MM.1S (cell line): ENCODE measurements at regions not wholly inside any gene's neighbourhood (a gene's known extent, or its start where the extent isn't known, plus 50 kb on each side); places are given as distances from the start of the nearest gene placed in this dataset.

Experiments used
- DNase-seq: peaks from one replicate; pipeline ENCODE4 v3.0.0-alpha.2; 2015
- H2AFZ ChIP-seq: fragments of 300-600 bp; sonication (generic); 2 replicates; pipeline ENCODE4 v1.6.0; 2016; ENCODE audit warnings: antibody characterized with exemption, low read length
- H3F3A ChIP-seq: fragments of 300-600 bp; sonication (generic); 2 replicates; pipeline ENCODE4 v1.6.1; 2016; ENCODE audit warnings: mild to moderate bottlenecking, antibody characterized with exemption, low read length, moderate library complexity, mixed read lengths; ENCODE audit not compliant: insufficient read depth
- H3K27ac ChIP-seq: fragments of 300-600 bp; sonication (generic); 2 replicates; pipeline ENCODE4 v1.5.1; 2016; ENCODE audit warnings: mild to moderate bottlenecking, low read length
- H3K27me3 ChIP-seq: fragments of 300-600 bp; sonication (generic); replicated peaks from 2 replicates; pipeline ENCODE4 v1.6.0; 2016; ENCODE audit warnings: low read length; ENCODE audit not compliant: insufficient read depth
- H3K36me3 ChIP-seq: fragments of 300-600 bp; sonication (generic); replicated peaks from 2 replicates; pipeline ENCODE4 v1.6.1; 2016; ENCODE audit warnings: mild to moderate bottlenecking, low read length, mixed read lengths; ENCODE audit not compliant: insufficient read depth
- H3K4me1 ChIP-seq: fragments of 300-600 bp; sonication (generic); 2 replicates; pipeline ENCODE4 v1.6.1; 2016; ENCODE audit warnings: low read length, mixed read lengths
- H3K4me2 ChIP-seq: fragments of 300-600 bp; sonication (generic); 2 replicates; pipeline ENCODE4 v1.6.0; 2016; ENCODE audit warnings: low read depth, low read length
- H3K4me3 ChIP-seq: fragments of 300-600 bp; sonication (generic); 2 replicates; pipeline ENCODE4 v1.5.1; 2016; ENCODE audit warnings: low read length, mixed read lengths
- H3K79me2 ChIP-seq: fragments of 300-600 bp; sonication (generic); 2 replicates; pipeline ENCODE4 v1.6.1; 2016; ENCODE audit warnings: mixed run types, low read length, mixed read lengths
- H3K9ac ChIP-seq: fragments of 300-600 bp; sonication (generic); 2 replicates; pipeline ENCODE4 v1.6.1; 2016; ENCODE audit warnings: low read length, mixed read lengths
- H3K9me2 ChIP-seq: fragments of 300-600 bp; sonication (generic); replicated peaks from 2 replicates; pipeline ENCODE4 v1.6.1; 2016; ENCODE audit warnings: mild to moderate bottlenecking, low read length, mixed read lengths; ENCODE audit not compliant: insufficient read depth
- H3K9me3 ChIP-seq: fragments of 300-600 bp; sonication (generic); replicated peaks from 2 replicates; pipeline ENCODE4 v1.6.1; 2016; ENCODE audit warnings: mild to moderate bottlenecking, low read length, mixed read lengths; ENCODE audit not compliant: insufficient read depth
- H4K20me1 ChIP-seq: fragments of 300-600 bp; sonication (generic); 2 replicates; pipeline ENCODE4 v1.6.1; 2016; ENCODE audit warnings: mild to moderate bottlenecking, low read length, moderate library complexity, mixed read lengths; ENCODE audit not compliant: insufficient read depth
- EZH2 ChIP-seq: fragments of 300-600 bp; sonication (generic); optimal IDR thresholded peaks from 2 replicates; pipeline ENCODE3; 2017; ENCODE audit warnings: low read depth, mild to moderate bottlenecking, antibody characterized with exemption, low read length, mixed read lengths
- EZH2phosphoT487 ChIP-seq: fragments of 300-600 bp; sonication (generic); IDR thresholded peaks from 2 replicates; pipeline ENCODE4 v1.6.1; 2018; ENCODE audit warnings: antibody characterized with exemption, low read length
- TF ChIP-seq, protein P1 (sequence below): fragments of 300-600 bp; sonication (generic); IDR thresholded peaks from 2 replicates; pipeline ENCODE4 v1.5.1; 2016; ENCODE audit warnings: antibody characterized with exemption, low read length, mixed read lengths

DNA sequence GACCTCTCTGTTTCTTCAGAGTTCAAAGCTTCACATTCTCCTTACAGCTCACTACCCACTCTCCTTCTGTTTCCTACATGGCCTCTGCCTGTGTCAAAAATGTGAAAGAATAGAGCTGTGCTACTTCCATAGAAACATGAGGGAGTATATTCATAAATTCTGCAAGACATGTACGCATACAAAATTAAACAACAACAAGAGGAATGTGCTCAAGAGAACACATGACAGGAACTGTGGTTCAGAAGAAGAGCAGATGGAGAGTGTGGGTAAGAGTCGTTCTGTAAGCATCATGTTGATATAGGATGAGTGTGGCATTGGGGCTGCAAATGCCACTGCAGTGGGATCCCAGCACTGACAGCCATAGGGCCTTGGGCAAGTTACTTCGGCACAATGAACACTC, 266.6 kb upstream of the SASH1 start:
- Histone ChIP-seq H2AFZ (no peak overlapping the region), H4K20me1 (no peaks in the 10 kb centered on the region), H3K27ac (no peak overlapping the region), H3F3A (no peaks in the 10 kb centered on the region), H3K4me3 (no peak overlapping the region), H3K79me2 (no peaks in the 10 kb centered on the region), H3K27me3 (no peaks in the 10 kb centered on the region), H3K9me3 (no peaks in the 10 kb centered on the region), H3K4me1 (no peaks in the 10 kb centered on the region), H3K36me3 (no peaks in the 10 kb centered on the region), H3K4me2 (no peak overlapping the region), H3K9ac (no peak overlapping the region), H3K9me2 (no peaks in the 10 kb centered on the region)
- DNase-seq: no peak
- TF ChIP-seq EZH2 (no peak), EZH2phosphoT487 (no peak)
- TF ChIP-seq, protein P1, sequence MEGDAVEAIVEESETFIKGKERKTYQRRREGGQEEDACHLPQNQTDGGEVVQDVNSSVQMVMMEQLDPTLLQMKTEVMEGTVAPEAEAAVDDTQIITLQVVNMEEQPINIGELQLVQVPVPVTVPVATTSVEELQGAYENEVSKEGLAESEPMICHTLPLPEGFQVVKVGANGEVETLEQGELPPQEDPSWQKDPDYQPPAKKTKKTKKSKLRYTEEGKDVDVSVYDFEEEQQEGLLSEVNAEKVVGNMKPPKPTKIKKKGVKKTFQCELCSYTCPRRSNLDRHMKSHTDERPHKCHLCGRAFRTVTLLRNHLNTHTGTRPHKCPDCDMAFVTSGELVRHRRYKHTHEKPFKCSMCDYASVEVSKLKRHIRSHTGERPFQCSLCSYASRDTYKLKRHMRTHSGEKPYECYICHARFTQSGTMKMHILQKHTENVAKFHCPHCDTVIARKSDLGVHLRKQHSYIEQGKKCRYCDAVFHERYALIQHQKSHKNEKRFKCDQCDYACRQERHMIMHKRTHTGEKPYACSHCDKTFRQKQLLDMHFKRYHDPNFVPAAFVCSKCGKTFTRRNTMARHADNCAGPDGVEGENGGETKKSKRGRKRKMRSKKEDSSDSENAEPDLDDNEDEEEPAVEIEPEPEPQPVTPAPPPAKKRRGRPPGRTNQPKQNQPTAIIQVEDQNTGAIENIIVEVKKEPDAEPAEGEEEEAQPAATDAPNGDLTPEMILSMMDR: no peak

DNA sequence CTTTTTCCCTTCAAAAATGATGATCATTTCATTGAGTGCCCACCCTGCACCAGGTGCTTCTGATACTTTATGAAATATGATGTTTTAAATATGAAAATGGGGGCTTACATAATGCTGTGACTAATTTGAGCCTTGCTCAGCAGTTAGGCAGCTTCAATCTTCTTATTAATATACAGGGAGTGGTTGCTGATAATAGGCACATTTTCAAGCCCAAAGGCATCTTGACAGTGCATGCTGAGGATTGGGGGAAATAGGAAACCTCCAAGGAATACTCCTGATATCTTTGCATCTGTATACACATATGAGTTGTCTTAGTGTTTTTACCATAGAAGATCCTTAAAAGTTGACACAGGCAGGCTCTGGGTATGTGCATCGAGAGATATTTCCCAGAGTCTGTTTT, 262.3 kb upstream of the SASH1 start:
- Histone ChIP-seq H3K4me3 (no peak overlapping the region), H4K20me1 (no peaks in the 10 kb centered on the region), H3K4me2 (no peak overlapping the region), H3K27me3 (no peaks in the 10 kb centered on the region), H3K36me3 (no peaks in the 10 kb centered on the region), H3F3A (no peaks in the 10 kb centered on the region), H2AFZ (no peak overlapping the region), H3K9me3 (no peaks in the 10 kb centered on the region), H3K27ac (no peak overlapping the region), H3K9ac (no peak overlapping the region), H3K4me1 (no peaks in the 10 kb centered on the region), H3K9me2 (no peaks in the 10 kb centered on the region), H3K79me2 (no peaks in the 10 kb centered on the region)
- DNase-seq: no peak
- no peak for TF ChIP-seq EZH2phosphoT487
- TF ChIP-seq, protein P1: no peak
- TF ChIP-seq EZH2: no peak

DNA sequence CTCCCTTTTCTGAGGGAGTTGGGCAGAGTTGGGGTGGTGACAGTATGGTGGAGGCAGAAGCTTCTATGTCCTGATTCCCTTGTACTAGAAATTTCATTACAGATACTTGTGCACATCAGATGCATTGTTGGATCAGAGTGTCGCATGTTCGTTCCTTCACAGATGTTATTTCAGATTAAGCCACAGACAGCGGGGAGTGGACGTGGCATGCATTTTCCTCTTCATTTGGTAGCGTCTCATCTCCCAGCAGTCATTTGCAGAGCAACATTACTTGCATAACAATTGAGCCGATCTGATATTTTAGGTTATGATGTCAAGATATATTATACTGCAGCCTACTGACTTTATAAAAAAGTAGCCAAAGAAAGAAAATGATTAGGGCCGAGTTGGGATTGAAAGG, 261.6 kb upstream of the SASH1 start:
- no peaks in the 10 kb centered on the region for H3K9me3 ChIP-seq
- no peak overlapping the region for H3K4me2 ChIP-seq
- no peak overlapping the region for H2AFZ ChIP-seq
- H3K4me1 ChIP-seq: no peaks in the 10 kb centered on the region
- H4K20me1 ChIP-seq: no peaks in the 10 kb centered on the region
- no peak overlapping the region for H3K4me3 ChIP-seq
- H3K27me3 ChIP-seq: no peaks in the 10 kb centered on the region
- H3K9me2 ChIP-seq: no peaks in the 10 kb centered on the region
- H3K27ac ChIP-seq: no peak overlapping the region
- DNase-seq: no peak
- H3F3A ChIP-seq: no peaks in the 10 kb centered on the region
- H3K9ac ChIP-seq: no peak overlapping the region
- no peaks in the 10 kb centered on the region for H3K79me2 ChIP-seq
- no peaks in the 10 kb centered on the region for H3K36me3 ChIP-seq
- TF ChIP-seq EZH2 (no peak), EZH2phosphoT487 (no peak)
- TF ChIP-seq, protein P1: no peak
